ENCODE measurements at regions not wholly inside any gene's neighbourhood (a gene's known extent, or its start where the extent isn't known, plus 50 kb on each side); places are given as distances from the start of the nearest gene placed in this dataset.
A peak's percentile ranks its signal among the peaks of the same experiment; 100 is the strongest.

GRCh38 chr4:163966612-163967011, 472.1 kb downstream of the TMA16 start:
- DNase-seq (ENCODE audit: low read depth in 2 of 2) = no peak

DNA sequence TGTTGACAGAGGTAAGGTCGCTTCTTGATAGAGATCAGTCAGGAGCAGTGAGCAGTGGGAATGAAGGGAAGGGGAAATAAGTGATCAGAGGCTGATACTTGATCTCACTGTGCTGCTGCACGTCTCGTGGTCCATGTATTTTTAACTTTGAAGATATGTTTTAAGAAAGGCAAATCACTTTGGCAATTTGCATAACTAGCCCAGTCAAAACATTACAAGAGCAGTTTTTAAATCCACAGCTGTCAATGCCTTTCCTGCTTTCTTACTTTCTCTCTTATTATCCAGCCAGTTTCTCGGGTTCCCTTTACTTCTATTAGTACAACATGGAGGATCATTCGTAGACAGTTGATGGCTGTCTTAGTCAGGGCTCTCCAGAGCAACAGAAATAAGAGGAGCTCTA, 472.8 kb downstream of the TMA16 start:
- DNase-seq (ENCODE audit: low read depth in 2 of 2) = no peak

GRCh38 chr4:163967710-163968109, 473.2 kb downstream of the TMA16 start:
- no peak for DNase-seq (ENCODE audit: low read depth in 2 of 2)

- DNase-seq (ENCODE audit: low read depth in 2 of 2) = no peak
These were observed 474.8 kb downstream of the TMA16 start for GRCh38 chr4:163969291-163969690.

- no peak for DNase-seq (ENCODE audit: low read depth in 2 of 2)
These were observed 482.1 kb downstream of the TMA16 start for GRCh38 chr4:163976588-163976987.

GRCh38 chr4:163988391-163988790, 493.9 kb downstream of the TMA16 start:
- no peak for DNase-seq (ENCODE audit: low read depth in 2 of 2)

DNA sequence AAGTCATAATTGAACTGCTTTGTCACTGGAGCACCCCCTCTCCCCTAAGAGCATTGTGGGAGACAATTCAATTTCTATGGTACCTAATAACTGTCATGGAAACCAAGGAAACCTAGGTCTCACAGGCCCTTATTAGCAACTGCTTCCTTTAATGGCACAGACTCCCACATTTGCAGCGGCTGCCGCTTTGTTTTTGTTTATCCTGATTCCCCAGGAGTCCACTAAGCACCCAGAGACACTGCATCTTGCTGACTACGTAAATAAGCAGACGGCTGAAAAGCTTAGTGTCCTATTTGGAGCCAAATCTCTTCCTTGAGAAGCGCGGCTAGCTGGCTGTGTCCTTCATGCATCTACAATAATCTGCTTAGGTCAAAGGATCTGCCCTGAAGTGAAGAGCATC, 494.4 kb downstream of the TMA16 start:
- DNase-seq (ENCODE audit: low read depth in 2 of 2) = no peak

- no peak for DNase-seq (ENCODE audit: low read depth in 2 of 2)
These were observed 496.9 kb downstream of the TMA16 start for GRCh38 chr4:163991298-163991865.

GRCh38 chr4:164009435-164009834, 514.9 kb downstream of the TMA16 start:
- no peak for DNase-seq (ENCODE audit: low read depth in 2 of 2)

GRCh38 chr4:164011791-164012190, 517.3 kb downstream of the TMA16 start:
- no peak for DNase-seq (ENCODE audit: low read depth in 2 of 2)

GRCh38 chr4:164012396-164013027, 518.0 kb downstream of the TMA16 start:
- peak in 1 of 2 experiments; percentile 4 for DNase-seq (ENCODE audit: low read depth in 2 of 2)

DNA sequence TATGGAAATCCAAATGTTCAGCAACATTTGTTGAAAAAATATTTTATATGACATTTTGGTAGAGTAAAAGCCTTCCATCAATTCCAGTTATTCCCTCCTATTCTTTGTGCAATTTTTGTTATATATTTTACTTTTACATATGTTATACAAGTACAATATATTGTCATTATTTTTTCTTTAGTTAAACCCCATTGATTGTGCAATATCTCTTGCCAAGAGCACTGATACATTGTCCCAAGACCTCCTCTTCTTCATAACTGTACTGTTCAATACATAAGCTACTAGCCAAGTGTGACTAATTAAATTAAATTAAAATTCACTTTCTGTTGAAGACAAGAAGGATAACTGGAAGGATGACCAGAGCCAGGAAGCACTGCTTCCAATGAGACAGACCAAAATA, 527.5 kb downstream of the TMA16 start:
- DNase-seq (ENCODE audit: low read depth in 2 of 2) = no peak

DNA sequence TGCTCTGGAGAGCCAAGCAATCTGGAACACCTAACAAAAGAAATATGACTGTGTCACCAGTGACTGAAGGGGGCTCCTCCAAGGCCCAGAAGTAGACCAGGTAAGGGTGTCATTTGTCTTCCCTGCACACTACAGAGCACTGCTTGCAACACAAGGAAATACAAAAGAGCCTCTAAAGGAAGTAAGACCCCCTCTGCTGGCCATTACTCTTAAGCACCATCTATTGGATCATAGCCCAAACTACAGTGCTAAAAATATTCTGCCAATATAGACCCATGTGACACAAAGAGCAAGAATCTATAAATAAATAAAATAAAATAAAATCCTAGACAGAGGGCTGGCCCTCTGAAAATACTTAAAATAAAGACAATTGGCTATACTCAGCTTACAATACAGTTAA, 528.7 kb downstream of the TMA16 start:
- no peak for DNase-seq (ENCODE audit: low read depth in 2 of 2)

- no peak for DNase-seq (ENCODE audit: low read depth in 2 of 2)
These were observed 533.3 kb downstream of the TMA16 start for GRCh38 chr4:164027805-164028204.

- no peak for DNase-seq (ENCODE audit: low read depth in 2 of 2)
These were observed 545.0 kb downstream of the TMA16 start for GRCh38 chr4:164039482-164039881.

- DNase-seq (ENCODE audit: low read depth in 2 of 2) = no peak
These were observed 562.1 kb downstream of the TMA16 start for GRCh38 chr4:164056426-164057142.

DNA sequence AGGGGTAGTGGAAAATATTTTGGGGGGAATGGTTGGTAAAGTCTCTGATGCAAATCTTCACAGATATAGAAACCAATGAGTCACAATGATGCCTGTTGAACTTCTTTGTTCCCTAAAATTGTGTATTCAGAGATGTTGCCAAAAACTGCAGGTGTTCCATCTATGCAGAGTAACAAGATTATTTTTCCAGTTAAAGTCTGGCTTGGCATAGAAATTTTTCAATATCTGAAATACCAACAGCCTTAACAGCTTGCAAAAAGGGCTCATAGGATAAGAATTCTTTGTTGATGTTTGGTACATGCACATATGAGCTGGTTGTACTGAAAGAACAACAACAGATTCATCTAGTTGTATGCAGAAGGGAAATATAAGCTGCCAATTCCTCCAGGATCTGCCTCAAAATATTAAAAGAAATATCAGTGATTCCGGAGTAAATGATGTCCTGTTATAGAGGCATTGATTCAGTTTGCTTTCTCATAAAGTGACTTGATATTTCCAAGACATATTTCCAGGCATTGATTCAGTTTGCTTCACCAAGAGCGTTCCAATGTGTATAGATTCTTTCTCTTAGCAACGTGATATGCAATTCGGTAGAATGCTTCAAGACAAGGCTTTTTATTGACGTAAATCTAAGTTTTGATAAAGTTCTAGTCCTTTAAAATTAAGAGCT, 564.4 kb downstream of the TMA16 start:
- DNase-seq (ENCODE audit: low read depth in 2 of 2) = no peak

DNA sequence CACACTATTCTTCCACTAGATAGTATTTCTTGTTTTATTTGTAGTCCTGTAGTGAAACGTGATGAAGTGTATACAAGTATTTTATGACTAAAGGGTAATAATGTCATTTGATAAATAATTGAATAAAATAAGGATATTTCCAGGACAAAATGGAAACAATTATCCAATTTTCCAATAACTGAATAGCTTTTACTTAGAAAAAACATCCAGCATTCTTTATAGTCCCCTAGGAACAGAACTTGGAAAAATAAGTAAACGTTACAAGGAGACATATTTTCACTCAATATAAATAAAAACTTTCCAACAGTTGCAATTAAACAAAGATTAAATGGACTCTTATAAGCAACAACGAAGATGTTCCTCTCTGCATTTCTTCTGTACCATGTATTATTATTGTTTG, 566.0 kb downstream of the TMA16 start:
- no peak for DNase-seq (ENCODE audit: low read depth in 2 of 2)

GRCh38 chr4:164068392-164068791, 573.9 kb downstream of the TMA16 start:
- no peak for DNase-seq (ENCODE audit: low read depth in 2 of 2)

DNA sequence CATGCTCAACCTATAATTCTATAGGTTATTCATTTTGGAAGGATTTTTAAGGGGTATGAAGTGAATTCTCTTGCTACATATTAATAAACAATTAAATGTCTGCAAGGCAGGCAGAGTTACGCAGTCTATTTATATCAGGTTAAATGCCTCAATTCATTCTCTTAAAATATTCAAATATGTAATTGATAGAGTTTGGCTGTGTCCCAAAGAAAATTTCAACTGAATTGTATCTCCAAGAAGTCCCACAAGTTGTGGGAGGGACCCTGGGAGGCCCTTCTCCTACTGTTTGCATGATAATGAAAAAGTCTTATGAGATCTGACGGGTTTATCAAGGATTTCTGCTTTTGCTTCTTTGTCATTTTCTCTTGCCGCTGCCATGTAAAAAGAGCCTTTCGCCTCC, 576.1 kb downstream of the TMA16 start:
- no peak for DNase-seq (ENCODE audit: low read depth in 2 of 2)

DNA sequence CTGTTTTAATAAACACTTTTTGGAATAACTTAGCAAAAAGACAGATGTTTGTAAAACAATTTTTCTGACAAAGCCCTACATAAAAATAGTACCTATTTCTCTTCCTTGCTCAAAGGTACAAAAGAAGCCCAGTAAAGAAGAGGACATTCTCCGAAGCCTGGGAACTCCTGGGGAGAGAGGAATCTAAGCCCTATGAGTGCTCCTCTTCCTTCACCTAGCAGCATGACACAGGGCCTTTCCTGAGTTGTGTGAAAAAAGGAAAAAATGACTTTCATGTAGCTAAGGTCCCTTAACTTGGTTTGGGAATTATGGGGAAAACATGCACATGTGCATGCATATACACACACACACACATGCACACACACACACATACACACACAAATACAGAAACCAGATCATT, 586.9 kb downstream of the TMA16 start:
- no peak for DNase-seq (ENCODE audit: low read depth in 2 of 2)

DNA sequence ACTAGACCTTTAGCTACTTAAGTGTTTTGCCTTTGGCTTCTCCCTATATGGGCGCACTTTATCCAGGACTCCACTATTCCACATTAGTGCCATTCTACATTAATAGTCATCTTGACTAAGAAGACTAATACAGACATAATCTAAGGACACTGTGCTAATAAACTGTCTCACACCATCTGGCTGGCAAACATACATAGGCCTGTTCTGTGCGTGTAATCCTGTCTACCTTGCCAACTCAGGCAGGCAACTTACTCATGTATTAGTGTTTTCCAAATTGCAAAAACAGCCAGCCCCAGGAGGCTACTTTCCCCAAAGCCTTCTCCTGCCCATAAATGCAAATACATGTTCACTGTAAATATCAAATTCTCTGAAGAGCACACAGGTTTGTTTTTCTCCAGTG, 587.3 kb downstream of the TMA16 start:
- DNase-seq (ENCODE audit: low read depth in 2 of 2) = no peak

DNA sequence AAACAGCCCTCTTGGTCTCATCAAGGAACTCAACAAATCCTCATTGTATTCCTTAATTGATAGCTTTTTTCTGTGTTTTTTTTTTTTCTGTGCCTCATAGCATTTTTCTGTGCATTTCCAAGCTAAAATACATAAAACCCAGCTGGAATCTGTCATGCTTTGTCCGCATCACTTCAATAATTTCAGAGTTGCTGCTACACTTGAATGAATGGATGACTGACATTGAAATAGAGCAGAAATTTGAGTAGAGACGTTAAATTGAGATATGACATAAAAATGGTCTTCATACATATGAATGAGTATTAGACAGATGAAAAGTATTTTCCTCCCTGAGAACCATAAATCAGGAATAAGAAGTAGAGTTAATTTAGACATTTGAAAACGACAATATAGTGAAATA, 593.2 kb downstream of the TMA16 start:
- DNase-seq (ENCODE audit: low read depth in 2 of 2) = no peak

Measured in stimulated activated CD4-positive, alpha-beta T cell treated with anti-CD3 and anti-CD28 coated beads, Interleukin-12 subunit alpha, Interleukin-12 subunit beta, amount 100 ng/mL, for 24 hours (primary cell).